Endothelial cell of umbilical vein (primary cell): ENCODE measurements at regions not wholly inside any gene's neighbourhood (a gene's known extent, or its start where the extent isn't known, plus 50 kb on each side); places are given as distances from the start of the nearest gene placed in this dataset.

Experiments used
- BruUV-seq: library from RNA; stranded (reverse); fragments of 400-500 nt; replicated peaks from 2 replicates; lab custom pipeline; 2021; lab: Mats Ljungman, UMichigan
- CTCF ChIA-PET: fragments of 300-600, 350-600 bp; sonication (Branson Sonifier 250); formaldehyde crosslinking; loops from one replicate; lab custom pipeline; 2021; ENCODE audit warnings: antibody characterized with exemption, inconsistent platforms; lab: Charles Lee
- POLR2A ChIA-PET: fragments of 300-600, 350-600 bp; sonication (Branson Sonifier 250); formaldehyde crosslinking; loops from one replicate; lab custom pipeline; 2021; ENCODE audit warnings: antibody characterized with exemption, inconsistent platforms; lab: Charles Lee
- DNase-seq: peaks from one replicate; pipeline ENCODE4 v3.0.0-alpha.2; 2011; ENCODE audit warnings: low read depth, low spot score
- FAIRE-seq: peaks from 2 replicates; lab custom pipeline; 2011; peaks lifted over from hg19 to GRCh38; lab: Jason Lieb, UNC
- H2AFZ ChIP-seq: 2 replicates; pipeline ENCODE4 v1.6.0; 2012; ENCODE audit warnings: low read depth, low read length, control low read depth, inconsistent platforms
- H3K27ac ChIP-seq: 2 replicates; pipeline ENCODE4 v1.5.1; 2011; ENCODE audit warnings: low read depth, mild to moderate bottlenecking, control low read depth, low read length, moderate library complexity; ENCODE audit not compliant: insufficient read depth
- H3K27me3 ChIP-seq, 2 experiments: 2 replicates each; pipeline versions ENCODE4 v1.6.0 to v1.6.1; 2011; ENCODE audit warnings: low read length in 2 of 2, mixed read lengths in 1 of 2; ENCODE audit not compliant: control insufficient read depth in 2 of 2, insufficient read depth in 2 of 2
- H3K36me3 ChIP-seq, 2 experiments: 2 replicates in 1 of 2; 3 replicates in 1 of 2; pipeline ENCODE4 v1.5.1; 2011; ENCODE audit warnings: low read length in 2 of 2, mild to moderate bottlenecking in 1 of 2, moderate library complexity in 1 of 2; ENCODE audit not compliant: control insufficient read depth in 2 of 2, insufficient read depth in 2 of 2; ENCODE audit errors: extremely low read depth in 1 of 2
- H3K4me1 ChIP-seq: 3 replicates; pipeline ENCODE4 v1.5.1; 2011; ENCODE audit warnings: mild to moderate bottlenecking, low read length; ENCODE audit not compliant: control insufficient read depth, insufficient read depth; ENCODE audit errors: extremely low read depth
- H3K4me2 ChIP-seq: 2 replicates; pipeline ENCODE4 v1.6.1; 2011; ENCODE audit warnings: low read length, control low read depth, mixed read lengths; ENCODE audit not compliant: insufficient read depth
- H3K4me3 ChIP-seq, 3 experiments: fragments of 200-600 bp in 1 of 3; sonication (generic), shearing (Covaris generic) in 1 of 3; replicated peaks in 1 of 3; 2 replicates each; pipeline ENCODE4 v1.5.1; 2011 to 2016; ENCODE audit warnings: control low read depth in 3 of 3, low read length in 3 of 3, mild to moderate bottlenecking in 2 of 3, inconsistent platforms in 1 of 3, low read depth in 1 of 3, moderate library complexity in 1 of 3; ENCODE audit not compliant: insufficient read depth in 1 of 3
- H3K79me2 ChIP-seq: 2 replicates; pipeline ENCODE4 v1.6.0; 2012; ENCODE audit warnings: low read length, inconsistent platforms; ENCODE audit not compliant: control insufficient read depth, insufficient read depth
- H3K9ac ChIP-seq: replicated peaks from 2 replicates; pipeline ENCODE3; 2011; ENCODE audit warnings: low read length, control low read depth; ENCODE audit not compliant: insufficient read depth; ENCODE audit errors: extremely low read depth
- H3K9me1 ChIP-seq: replicated peaks from 3 replicates; pipeline ENCODE4 v1.6.0; 2011; ENCODE audit warnings: mild to moderate bottlenecking, low read length; ENCODE audit not compliant: control insufficient read depth, insufficient read depth; ENCODE audit errors: extremely low read depth
- H3K9me3 ChIP-seq: replicated peaks from 2 replicates; pipeline ENCODE4 v1.5.1; 2012; ENCODE audit warnings: low read length, inconsistent platforms; ENCODE audit not compliant: control insufficient read depth, insufficient read depth
- H4K20me1 ChIP-seq: replicated peaks from 2 replicates; pipeline ENCODE3; 2011; ENCODE audit warnings: mild to moderate bottlenecking, low read length; ENCODE audit not compliant: control insufficient read depth, insufficient read depth; ENCODE audit errors: extremely low read depth
- EZH2 ChIP-seq: IDR thresholded peaks from 2 replicates; pipeline ENCODE4 v1.6.1; 2012; ENCODE audit warnings: borderline replicate concordance, low read depth, mild to moderate bottlenecking, moderate library complexity, low read length, inconsistent platforms; ENCODE audit not compliant: severe bottlenecking
- FOS ChIP-seq: IDR thresholded peaks from 2 replicates; pipeline ENCODE4 v1.6.1; 2011; ENCODE audit warnings: mild to moderate bottlenecking, low read length, moderate library complexity, borderline replicate concordance; ENCODE audit not compliant: insufficient read depth
- GATA2 ChIP-seq: IDR thresholded peaks from 2 replicates; pipeline ENCODE4 v1.7.0; 2011; ENCODE audit warnings: low read depth, mild to moderate bottlenecking, moderate library complexity, mixed read lengths, low read length; ENCODE audit not compliant: insufficient read length, insufficient read depth
- JUN ChIP-seq: IDR thresholded peaks from 2 replicates; pipeline ENCODE4 v1.6.1; 2011; ENCODE audit warnings: borderline replicate concordance, low read depth; ENCODE audit not compliant: insufficient read length, insufficient read depth
- MYC ChIP-seq: IDR thresholded peaks from one replicate; pipeline ENCODE4 v1.6.1; 2011; ENCODE audit warnings: mild to moderate bottlenecking, low read depth, low read length
- POLR2A ChIP-seq: IDR thresholded peaks from 2 replicates; pipeline ENCODE4 v1.6.1; 2012; ENCODE audit warnings: low read depth, mild to moderate bottlenecking, control low read depth, low read length
- POLR2AphosphoS5 ChIP-seq: IDR thresholded peaks from 2 replicates; pipeline ENCODE4 v1.6.1; 2012; ENCODE audit warnings: low read depth, mild to moderate bottlenecking, control low read depth, low read length, moderate library complexity; ENCODE audit not compliant: insufficient read depth
- dilution Hi-C: fragments of 300-500 bp; cut with MboI; formaldehyde crosslinking; loops from one replicate; pipeline ENCODE4 v1.15.0; 2019; ENCODE audit warnings: low sequenced_read_pairs; ENCODE audit not compliant: extremely low pct_ligation_motif_present
- intact Hi-C: fragments of 100-400 bp; cut with micrococcal nuclease; formaldehyde crosslinking; loops from one replicate; pipeline ENCODE4 v1.10.0; 2022
- TF ChIP-seq, protein P1 (sequence below), 2 donors: IDR thresholded peaks; 1 replicate in 1 of 2; 2 replicates in 1 of 2; pipeline ENCODE4 v1.5.1; 2011; ENCODE audit warnings: low read length in 2 of 2, mild to moderate bottlenecking in 2 of 2, moderate library complexity in 2 of 2, control low read depth in 1 of 2, inconsistent platforms in 1 of 2, low read depth in 1 of 2; ENCODE audit not compliant: insufficient read depth in 1 of 2; ENCODE audit errors: extremely low read depth in 1 of 2
- TF ChIP-seq, protein P2 (sequence below): IDR thresholded peaks from 2 replicates; pipeline ENCODE4 v1.6.1; 2011; ENCODE audit not compliant: insufficient read depth, insufficient read length

DNA sequence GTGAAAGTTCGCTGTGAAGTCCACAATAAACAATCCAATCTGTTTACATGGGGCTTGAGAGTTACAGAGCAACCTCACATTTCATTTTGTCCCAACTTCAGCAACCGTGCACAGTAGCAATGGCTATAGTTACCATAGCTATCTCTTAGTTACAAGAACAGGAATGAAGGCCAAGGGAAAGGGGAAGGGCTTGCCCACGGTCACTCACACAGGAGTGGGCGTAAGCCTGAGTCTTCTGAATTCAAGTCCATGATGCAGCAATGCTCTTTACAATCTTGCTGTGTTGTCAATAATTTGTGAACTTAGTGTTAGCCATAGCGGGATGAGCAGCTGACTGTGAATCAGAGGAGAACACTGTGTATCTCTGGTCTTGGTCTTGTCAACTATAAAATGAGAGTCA, 102.9 kb downstream of the ADAMTS15 start:
- Histone ChIP-seq H3K79me2 (no peaks in the 10 kb centered on the region), H3K9ac (no peak overlapping the region), H3K4me2 (no peak overlapping the region), H3K27me3 (peaks cover 3% of the 10 kb centered on the region in 2 experiments), H2AFZ (no peak overlapping the region), H3K4me3 (no peak overlapping the region), H3K9me3 (no peaks in the 10 kb centered on the region), H3K36me3 (no peaks in the 10 kb centered on the region), H3K9me1 (no peaks in the 10 kb centered on the region), H3K4me1 (no peaks in the 10 kb centered on the region), H3K27ac (no peak overlapping the region), H4K20me1 (no peaks in the 10 kb centered on the region)
- no peak for FAIRE-seq
- ChIA-PET POLR2A (no interaction called here), CTCF (no interaction called here)
- intact Hi-C loops (no loop called here), dilution Hi-C loops (no loop called here)
- TF ChIP-seq JUN (no peak), EZH2 (no peak), MYC (no peak), GATA2 (no peak), POLR2AphosphoS5 (no peak), POLR2A (no peak), FOS (no peak)
- TF ChIP-seq, protein P1, sequence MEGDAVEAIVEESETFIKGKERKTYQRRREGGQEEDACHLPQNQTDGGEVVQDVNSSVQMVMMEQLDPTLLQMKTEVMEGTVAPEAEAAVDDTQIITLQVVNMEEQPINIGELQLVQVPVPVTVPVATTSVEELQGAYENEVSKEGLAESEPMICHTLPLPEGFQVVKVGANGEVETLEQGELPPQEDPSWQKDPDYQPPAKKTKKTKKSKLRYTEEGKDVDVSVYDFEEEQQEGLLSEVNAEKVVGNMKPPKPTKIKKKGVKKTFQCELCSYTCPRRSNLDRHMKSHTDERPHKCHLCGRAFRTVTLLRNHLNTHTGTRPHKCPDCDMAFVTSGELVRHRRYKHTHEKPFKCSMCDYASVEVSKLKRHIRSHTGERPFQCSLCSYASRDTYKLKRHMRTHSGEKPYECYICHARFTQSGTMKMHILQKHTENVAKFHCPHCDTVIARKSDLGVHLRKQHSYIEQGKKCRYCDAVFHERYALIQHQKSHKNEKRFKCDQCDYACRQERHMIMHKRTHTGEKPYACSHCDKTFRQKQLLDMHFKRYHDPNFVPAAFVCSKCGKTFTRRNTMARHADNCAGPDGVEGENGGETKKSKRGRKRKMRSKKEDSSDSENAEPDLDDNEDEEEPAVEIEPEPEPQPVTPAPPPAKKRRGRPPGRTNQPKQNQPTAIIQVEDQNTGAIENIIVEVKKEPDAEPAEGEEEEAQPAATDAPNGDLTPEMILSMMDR (IDR thresholded peaks at IDR 0.05; ENCODE audit: extremely low read depth in 1 of 2, insufficient read depth in 1 of 2, low read depth in 1 of 2, low read length in 2 of 2), result no peak
- TF ChIP-seq, protein P2, sequence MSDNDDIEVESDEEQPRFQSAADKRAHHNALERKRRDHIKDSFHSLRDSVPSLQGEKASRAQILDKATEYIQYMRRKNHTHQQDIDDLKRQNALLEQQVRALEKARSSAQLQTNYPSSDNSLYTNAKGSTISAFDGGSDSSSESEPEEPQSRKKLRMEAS, result no peak
- no TSS peak for BruUV-seq
- DNase-seq, result no peak
